Parathyroid adenoma (tissue), 2 donors: ENCODE measurements at regions not wholly inside any gene's neighbourhood (a gene's known extent, or its start where the extent isn't known, plus 50 kb on each side); places are given as distances from the start of the nearest gene placed in this dataset.
A peak's percentile ranks its signal among the peaks of the same experiment; 100 is the strongest.

ENCODE experiments used
- H2AFZ ChIP-seq: fragments of 300-600 bp; sonication (generic); one replicate; pipeline ENCODE4 v1.7.0; 2017; ENCODE audit warnings: antibody characterized with exemption, mild to moderate bottlenecking
- H3K27ac ChIP-seq: fragments of 300-600 bp; sonication (generic); one replicate; pipeline ENCODE4 v1.7.0; 2017
- H3K27me3 ChIP-seq: fragments of 300-600 bp; sonication (generic); one replicate; pipeline ENCODE4 v1.7.0; 2017; ENCODE audit warnings: low read length; ENCODE audit not compliant: control insufficient read depth, insufficient read depth
- H3K36me3 ChIP-seq: fragments of 300-600 bp; sonication (generic); one replicate; pipeline ENCODE4 v1.7.0; 2017; ENCODE audit warnings: low read length; ENCODE audit not compliant: control insufficient read depth, insufficient read depth
- H3K4me1 ChIP-seq: fragments of 300-600 bp; sonication (generic); one replicate; pipeline ENCODE4 v1.7.0; 2017; ENCODE audit warnings: control low read depth
- H3K4me2 ChIP-seq: fragments of 300-600 bp; sonication (generic); one replicate; pipeline ENCODE4 v1.7.0; 2017; ENCODE audit warnings: low read length
- H3K4me3 ChIP-seq: fragments of 300-600 bp; sonication (generic); one replicate; pipeline ENCODE4 v1.7.0; 2017; ENCODE audit warnings: low read depth, low read length
- H3K79me2 ChIP-seq: fragments of 300-600 bp; sonication (generic); one replicate; pipeline ENCODE4 v1.7.0; 2017; ENCODE audit warnings: control low read depth
- H3K9ac ChIP-seq: fragments of 300-600 bp; sonication (generic); one replicate; pipeline ENCODE4 v1.7.0; 2017; ENCODE audit warnings: mild to moderate bottlenecking
- H3K9me3 ChIP-seq: fragments of 300-600 bp; sonication (generic); one replicate; pipeline ENCODE4 v1.7.0; 2017; ENCODE audit warnings: low read length; ENCODE audit not compliant: control insufficient read depth
- TF ChIP-seq, protein P1 (sequence below): fragments of 300-600 bp; sonication (generic); IDR thresholded peaks from one replicate; pipeline ENCODE4 v1.7.0; 2017; ENCODE audit warnings: antibody characterized with exemption, mild to moderate bottlenecking
- donor health status: primary hyperparathyroidism.

DNA sequence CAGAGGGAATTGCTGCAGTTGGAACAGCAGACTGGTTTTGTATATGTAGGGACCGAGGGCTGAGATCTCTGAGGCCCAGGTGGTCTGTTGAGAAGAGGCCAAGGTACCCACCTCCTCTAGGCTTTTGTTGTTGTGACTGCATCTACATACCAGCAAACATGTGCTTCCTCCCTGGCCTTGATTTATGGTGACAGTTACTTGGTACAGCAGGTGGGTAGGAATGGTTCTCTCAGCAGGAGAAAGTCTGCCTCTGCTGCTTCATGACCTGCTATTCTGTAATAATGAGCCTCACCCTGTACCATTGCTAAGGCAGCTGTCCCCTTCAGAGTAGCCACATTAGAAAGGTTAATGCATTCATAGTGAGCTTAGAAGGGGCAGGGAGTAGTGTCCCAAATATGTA lies 196.7 kb upstream of the PELI2 start:
- no peak overlapping the region for H3K4me2 ChIP-seq

GRCh38 chr14:55926007-55926406 lies 192.2 kb upstream of the PELI2 start:
- H3K79me2 ChIP-seq: no peaks in the 10 kb centered on the region
- H3K27me3 ChIP-seq: no peaks in the 10 kb centered on the region
- no peaks in the 10 kb centered on the region for H3K9me3 ChIP-seq
- H3K4me3 ChIP-seq: no peak overlapping the region
- no peaks in the 10 kb centered on the region for H3K36me3 ChIP-seq
- H3K9ac ChIP-seq: no peak overlapping the region
- no peaks in the 10 kb centered on the region for H3K4me1 ChIP-seq
- H3K4me2 ChIP-seq: no peak overlapping the region
- H3K27ac ChIP-seq: no peak overlapping the region
- TF ChIP-seq, protein P1, sequence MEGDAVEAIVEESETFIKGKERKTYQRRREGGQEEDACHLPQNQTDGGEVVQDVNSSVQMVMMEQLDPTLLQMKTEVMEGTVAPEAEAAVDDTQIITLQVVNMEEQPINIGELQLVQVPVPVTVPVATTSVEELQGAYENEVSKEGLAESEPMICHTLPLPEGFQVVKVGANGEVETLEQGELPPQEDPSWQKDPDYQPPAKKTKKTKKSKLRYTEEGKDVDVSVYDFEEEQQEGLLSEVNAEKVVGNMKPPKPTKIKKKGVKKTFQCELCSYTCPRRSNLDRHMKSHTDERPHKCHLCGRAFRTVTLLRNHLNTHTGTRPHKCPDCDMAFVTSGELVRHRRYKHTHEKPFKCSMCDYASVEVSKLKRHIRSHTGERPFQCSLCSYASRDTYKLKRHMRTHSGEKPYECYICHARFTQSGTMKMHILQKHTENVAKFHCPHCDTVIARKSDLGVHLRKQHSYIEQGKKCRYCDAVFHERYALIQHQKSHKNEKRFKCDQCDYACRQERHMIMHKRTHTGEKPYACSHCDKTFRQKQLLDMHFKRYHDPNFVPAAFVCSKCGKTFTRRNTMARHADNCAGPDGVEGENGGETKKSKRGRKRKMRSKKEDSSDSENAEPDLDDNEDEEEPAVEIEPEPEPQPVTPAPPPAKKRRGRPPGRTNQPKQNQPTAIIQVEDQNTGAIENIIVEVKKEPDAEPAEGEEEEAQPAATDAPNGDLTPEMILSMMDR: no peak
- peak overlapping the region; percentile 49 for H2AFZ ChIP-seq

More for the DNA sequence above, 196.7 kb upstream of the PELI2 start:
- no peak overlapping the region for H3K4me3 ChIP-seq
- no peak overlapping the region for H3K9ac ChIP-seq
- H3K27ac ChIP-seq: no peak overlapping the region
- no peak overlapping the region for H2AFZ ChIP-seq
- H3K79me2 ChIP-seq: no peaks in the 10 kb centered on the region
- no peaks in the 10 kb centered on the region for H3K27me3 ChIP-seq
- no peaks in the 10 kb centered on the region for H3K36me3 ChIP-seq
- H3K4me1 ChIP-seq: no peaks in the 10 kb centered on the region
- TF ChIP-seq, protein P1: no peak
- H3K9me3 ChIP-seq: no peaks in the 10 kb centered on the region

DNA sequence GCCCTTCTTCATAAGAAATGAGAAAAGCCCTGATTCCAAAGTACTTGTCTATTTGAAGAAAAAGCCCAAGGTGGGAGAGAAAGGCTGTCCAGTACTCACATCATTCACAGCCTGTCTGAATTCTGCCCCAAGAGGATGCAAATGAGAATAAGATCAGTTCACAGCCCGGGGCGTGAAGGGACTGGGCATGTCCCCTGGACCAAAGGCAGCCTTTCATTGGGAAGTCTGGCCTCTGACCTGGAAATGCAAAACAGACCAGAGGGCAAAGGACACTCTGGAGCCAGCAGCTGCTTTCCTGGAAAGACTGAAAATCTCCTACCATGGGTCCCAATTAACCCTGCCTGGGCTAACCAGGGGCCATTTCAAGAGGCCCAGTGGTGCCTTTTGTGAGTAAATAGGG lies 191.2 kb upstream of the PELI2 start:
- Histone ChIP-seq H2AFZ (no peak overlapping the region), H3K4me1 (no peaks in the 10 kb centered on the region), H3K9me3 (no peaks in the 10 kb centered on the region), H3K27ac (no peak overlapping the region), H3K9ac (no peak overlapping the region), H3K27me3 (no peaks in the 10 kb centered on the region), H3K4me2 (no peak overlapping the region), H3K4me3 (no peak overlapping the region), H3K36me3 (no peaks in the 10 kb centered on the region), H3K79me2 (no peaks in the 10 kb centered on the region)
- TF ChIP-seq, protein P1: no peak

GRCh38 chr14:55928276-55928675 lies 189.9 kb upstream of the PELI2 start:
- Histone ChIP-seq H3K4me1 (no peaks in the 10 kb centered on the region), H3K9me3 (no peaks in the 10 kb centered on the region), H2AFZ (no peak overlapping the region), H3K9ac (no peak overlapping the region), H3K79me2 (no peaks in the 10 kb centered on the region), H3K27ac (no peak overlapping the region), H3K4me3 (no peak overlapping the region), H3K36me3 (no peaks in the 10 kb centered on the region), H3K4me2 (no peak overlapping the region), H3K27me3 (no peaks in the 10 kb centered on the region)
- TF ChIP-seq, protein P1: no peak

DNA sequence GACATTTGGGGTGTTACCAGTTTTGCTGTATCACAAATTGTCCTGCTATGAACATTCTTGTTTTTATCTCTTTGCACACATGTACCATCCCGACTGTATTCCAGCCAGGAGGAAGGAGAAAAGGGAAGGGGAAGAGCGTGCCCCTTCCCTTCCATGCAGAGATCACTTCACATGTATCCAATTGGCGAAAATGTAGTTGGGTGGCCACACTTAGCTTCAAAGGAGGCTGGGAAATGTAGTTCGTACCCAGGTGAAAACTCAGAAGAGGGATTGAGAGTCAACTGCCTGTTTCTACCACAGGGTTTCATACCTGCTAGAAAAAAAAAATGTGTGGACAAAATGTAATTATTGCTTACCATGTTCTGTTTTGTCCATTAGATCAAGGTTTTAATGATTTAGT lies 189.1 kb upstream of the PELI2 start:
- H3K4me2 ChIP-seq: no peak overlapping the region
- no peak overlapping the region for H2AFZ ChIP-seq
- H3K79me2 ChIP-seq: no peaks in the 10 kb centered on the region
- TF ChIP-seq, protein P1: no peak
- H3K27ac ChIP-seq: no peak overlapping the region
- no peak overlapping the region for H3K4me3 ChIP-seq
- no peaks in the 10 kb centered on the region for H3K27me3 ChIP-seq
- no peaks in the 10 kb centered on the region for H3K36me3 ChIP-seq
- no peaks in the 10 kb centered on the region for H3K9me3 ChIP-seq
- H3K4me1 ChIP-seq: no peaks in the 10 kb centered on the region
- no peak overlapping the region for H3K9ac ChIP-seq
